ENCODE measurements at regions not wholly inside any gene's neighbourhood (a gene's known extent, or its start where the extent isn't known, plus 50 kb on each side); places are given as distances from the start of the nearest gene placed in this dataset.
A peak's percentile ranks its signal among the peaks of the same experiment; 100 is the strongest.

GRCh38 chr14:95006051-95006450 is 151.3 kb downstream of the DICER1 start:
- Histone ChIP-seq H3K27me3 (ENCODE audit: control insufficient read depth, insufficient read depth, low read length) (no peaks in the 10 kb centered on the region), H3K4me1 (ENCODE audit: control insufficient read depth, insufficient read depth, low read length) (no peaks in the 10 kb centered on the region), H3K4me3 (ENCODE audit: low read length) (no peak overlapping the region), H3K27ac (ENCODE audit: low read length) (no peak overlapping the region), H3K9me3 (ENCODE audit: control insufficient read depth, insufficient read depth, low read length) (no peaks in the 10 kb centered on the region), H3K36me3 (ENCODE audit: control insufficient read depth, insufficient read depth, low read length) (no peaks in the 10 kb centered on the region)
- WGBS (ENCODE audit: insufficient coverage), result 90% methylated on average over 2 of the region's 3 CpGs
- DNase-seq, result no peak
- H3K27ac Mint-ChIP-seq, result no peak overlapping the region
- H3K9me3 Mint-ChIP-seq, result no peaks in the 10 kb centered on the region
- peaks cover 16 to 34% of the 10 kb centered on the region in 2 donors for H3K27me3 Mint-ChIP-seq (ENCODE audit: low read depth in 2 of 2)
- no peak overlapping the region for H3K4me3 Mint-ChIP-seq
- no peak for TF ChIP-seq CTCF (IDR thresholded peaks at IDR 0.05)
- intact Hi-C loops (cut with micrococcal nuclease), result no loop called here
- H3K36me3 Mint-ChIP-seq, result no peaks in the 10 kb centered on the region
- ATAC-seq, result no peak
- H3K4me1 Mint-ChIP-seq, result no peaks in the 10 kb centered on the region

- Mint-ChIP-seq H3K27me3 (ENCODE audit: low read depth in 2 of 2) (peaks cover 15 to 43% of the 10 kb centered on the region in 2 donors), H3K4me3 (no peak overlapping the region), H3K4me1 (no peaks in the 10 kb centered on the region), H3K36me3 (no peaks in the 10 kb centered on the region), H3K9me3 (no peaks in the 10 kb centered on the region), H3K27ac (no peak overlapping the region)
- H3K36me3 ChIP-seq (ENCODE audit: control insufficient read depth, insufficient read depth, low read length), result no peaks in the 10 kb centered on the region
- no peaks in the 10 kb centered on the region for H3K9me3 ChIP-seq (ENCODE audit: control insufficient read depth, insufficient read depth, low read length)
- ATAC-seq (no peak), DNase-seq (no peak)
- no peaks in the 10 kb centered on the region for H3K27me3 ChIP-seq (ENCODE audit: control insufficient read depth, insufficient read depth, low read length)
- intact Hi-C loops (cut with micrococcal nuclease), result no loop called here
- H3K4me1 ChIP-seq (ENCODE audit: control insufficient read depth, insufficient read depth, low read length), result no peaks in the 10 kb centered on the region
- TF ChIP-seq CTCF (IDR thresholded peaks at IDR 0.05), result no peak
- H3K27ac ChIP-seq (ENCODE audit: low read length), result no peak overlapping the region
- no peak overlapping the region for H3K4me3 ChIP-seq (ENCODE audit: low read length)
- whole genome bisulfite sequencing (ENCODE audit: insufficient coverage), result 70% methylated on average over 8 of the region's 11 CpGs
Measured at GRCh38 chr14:95003099-95003960, 154.0 kb downstream of the DICER1 start.

GRCh38 chr14:94998685-94999084 is 158.6 kb downstream of the DICER1 start:
- no peak for TF ChIP-seq CTCF (IDR thresholded peaks at IDR 0.05)
- H3K9me3 Mint-ChIP-seq, result no peaks in the 10 kb centered on the region
- peak in 1 of 3 donors; percentile 33 for ATAC-seq
- H3K4me1 ChIP-seq (ENCODE audit: control insufficient read depth, insufficient read depth, low read length), result no peaks in the 10 kb centered on the region
- DNase-seq, result no peak
- no peak overlapping the region for H3K4me3 Mint-ChIP-seq
- no peak overlapping the region for H3K4me3 ChIP-seq (ENCODE audit: low read length)
- no peaks in the 10 kb centered on the region for H3K27me3 ChIP-seq (ENCODE audit: control insufficient read depth, insufficient read depth, low read length)
- peaks cover 14 to 26% of the 10 kb centered on the region in 2 donors for H3K27me3 Mint-ChIP-seq (ENCODE audit: low read depth in 2 of 2)
- H3K4me1 Mint-ChIP-seq, result no peaks in the 10 kb centered on the region
- WGBS (ENCODE audit: insufficient coverage), result 25% methylated on average over 10 of the region's 10 CpGs
- no peaks in the 10 kb centered on the region for H3K36me3 Mint-ChIP-seq
- H3K27ac ChIP-seq (ENCODE audit: low read length), result no peak overlapping the region
- H3K36me3 ChIP-seq (ENCODE audit: control insufficient read depth, insufficient read depth, low read length), result no peaks in the 10 kb centered on the region
- no peak overlapping the region for H3K27ac Mint-ChIP-seq
- intact Hi-C loops (cut with micrococcal nuclease), result no loop called here
- no peaks in the 10 kb centered on the region for H3K9me3 ChIP-seq (ENCODE audit: control insufficient read depth, insufficient read depth, low read length)

DNA sequence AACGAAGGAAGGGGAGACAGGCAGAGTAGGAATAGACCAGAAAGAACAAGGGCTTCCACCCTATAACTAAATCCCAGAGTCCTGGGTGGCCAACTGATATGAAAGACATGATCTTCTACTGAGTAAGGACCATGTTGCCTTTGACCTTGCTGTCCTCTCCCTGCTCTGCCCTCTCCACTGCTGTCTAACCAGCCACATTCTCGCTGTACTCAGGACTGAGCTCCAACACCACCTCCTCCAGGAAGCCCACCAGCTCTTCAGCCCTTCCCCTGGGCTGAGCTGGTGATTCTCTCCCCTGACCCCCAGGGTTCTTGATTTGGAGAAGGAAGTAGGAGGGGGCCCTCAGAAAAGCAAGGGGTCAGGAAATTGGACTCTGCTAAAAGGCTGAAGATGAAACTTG is 159.2 kb downstream of the DICER1 start:
- no peak overlapping the region for H3K27ac Mint-ChIP-seq
- Histone ChIP-seq H3K27me3 (ENCODE audit: control insufficient read depth, insufficient read depth, low read length) (no peaks in the 10 kb centered on the region), H3K4me1 (ENCODE audit: control insufficient read depth, insufficient read depth, low read length) (no peaks in the 10 kb centered on the region), H3K9me3 (ENCODE audit: control insufficient read depth, insufficient read depth, low read length) (no peaks in the 10 kb centered on the region), H3K36me3 (ENCODE audit: control insufficient read depth, insufficient read depth, low read length) (no peaks in the 10 kb centered on the region), H3K4me3 (ENCODE audit: low read length) (no peak overlapping the region), H3K27ac (ENCODE audit: low read length) (no peak overlapping the region)
- H3K4me3 Mint-ChIP-seq, result no peak overlapping the region
- WGBS (ENCODE audit: insufficient coverage), result 83% methylated on average over 1 of the region's 2 CpGs
- H3K4me1 Mint-ChIP-seq, result no peaks in the 10 kb centered on the region
- H3K36me3 Mint-ChIP-seq, result no peaks in the 10 kb centered on the region
- H3K27me3 Mint-ChIP-seq (ENCODE audit: low read depth in 2 of 2), result peaks cover 14 to 26% of the 10 kb centered on the region in 2 donors
- no peaks in the 10 kb centered on the region for H3K9me3 Mint-ChIP-seq
- DNase-seq (no peak), ATAC-seq (no peak)
- intact Hi-C loops (cut with micrococcal nuclease), result no loop called here
- no peak for TF ChIP-seq CTCF (IDR thresholded peaks at IDR 0.05)
